Esophagus (tissue), 2 donors: ENCODE measurements at regions not wholly inside any gene's neighbourhood (a gene's known extent, or its start where the extent isn't known, plus 50 kb on each side); places are given as distances from the start of the nearest gene placed in this dataset.
"Not testable (repeated sequence)": the region's sequence is repeated elsewhere in the genome, so short reads cannot be mapped to it uniquely, and the experiment has no call there.

Experiments used
- H3K27ac ChIP-seq, 2 donors: one replicate each; pipeline ENCODE4 v1.5.1; 2013; ENCODE audit warnings: low read depth in 2 of 2, mild to moderate bottlenecking in 2 of 2, inconsistent platforms in 1 of 2, low read length in 1 of 2, moderate library complexity in 1 of 2
- H3K27me3 ChIP-seq, 2 donors: one replicate each; pipeline ENCODE4 v1.6.1; 2013; ENCODE audit warnings: low read length in 2 of 2, control low read depth in 1 of 2, mild to moderate bottlenecking in 1 of 2; ENCODE audit not compliant: insufficient read depth in 2 of 2, control insufficient read depth in 1 of 2
- H3K36me3 ChIP-seq, 2 donors: one replicate each; pipeline ENCODE4 v1.6.1; 2013; ENCODE audit warnings: low read length in 1 of 2; ENCODE audit not compliant: control insufficient read depth in 2 of 2, insufficient read depth in 2 of 2
- H3K4me1 ChIP-seq, 2 donors: one replicate each; pipeline ENCODE4 v1.6.1; 2013; ENCODE audit warnings: low read length in 1 of 2; ENCODE audit not compliant: control insufficient read depth in 2 of 2, insufficient read depth in 2 of 2
- H3K4me3 ChIP-seq, 2 donors: one replicate each; pipeline ENCODE4 v1.5.1; 2013; ENCODE audit warnings: low read length in 2 of 2, mild to moderate bottlenecking in 2 of 2, low read depth in 1 of 2, moderate library complexity in 1 of 2
- H3K9me3 ChIP-seq, 2 donors: one replicate each; pipeline ENCODE4 v1.6.1; 2013; ENCODE audit warnings: mild to moderate bottlenecking in 2 of 2, low read depth in 1 of 2, low read length in 1 of 2, moderate library complexity in 1 of 2; ENCODE audit not compliant: control insufficient read depth in 2 of 2, insufficient read depth in 1 of 2
- WGBS, 2 donors: extraction: QIAGEN DNeasy Blood & Tissue Kit; methylation state at CpG; one replicate each; pipeline ENCODE4 v1.1.7; 2013; 5-methylcytosine and 5-hydroxymethylcytosine counted together
- donor health status: healthy with polysubstance abuse.
- donor health status: Bipolar disorder and iron deficiency.

GRCh38 chr13:27348461-27348860 is 76.0 kb upstream of the GTF3A start:
- Histone ChIP-seq H3K4me1 (no peaks in the 10 kb centered on the region), H3K9me3 (peaks cover 0 to 3% of the 10 kb centered on the region in 2 donors), H3K27me3 (no peaks in the 10 kb centered on the region), H3K36me3 (no peaks in the 10 kb centered on the region), H3K4me3 (no peak overlapping the region), H3K27ac (no peak overlapping the region)
- WGBS, 2 donors = 57 to 61% methylated on average over 6 of the region's 6 CpGs

GRCh38 chr13:27349458-27349857 is 75.0 kb upstream of the GTF3A start:
- Histone ChIP-seq H3K4me3 (no peak overlapping the region), H3K9me3 (peaks cover 0 to 3% of the 10 kb centered on the region in 2 donors), H3K27me3 (no peaks in the 10 kb centered on the region), H3K36me3 (no peaks in the 10 kb centered on the region), H3K27ac (no peak overlapping the region), H3K4me1 (no peaks in the 10 kb centered on the region)
- 82% methylated on average over 3 of the region's 3 CpGs for WGBS, 2 donors

GRCh38 chr13:27350825-27351224 is 73.6 kb upstream of the GTF3A start:
- H3K4me3 ChIP-seq, H3K9me3 ChIP-seq, H3K27me3 ChIP-seq, H3K4me1 ChIP-seq, H3K27ac ChIP-seq, H3K36me3 ChIP-seq: not testable (repeated sequence)
- WGBS, 2 donors = 90 to 94% methylated on average over 6 of the region's 6 CpGs

GRCh38 chr13:27352698-27353097 is 71.7 kb upstream of the GTF3A start:
- Histone ChIP-seq H3K4me3 (no peak overlapping the region), H3K36me3 (no peaks in the 10 kb centered on the region), H3K27me3 (no peaks in the 10 kb centered on the region), H3K27ac (peak overlapping the region in 1 of 2 donors; percentile 56), H3K9me3 (peaks cover 0 to 3% of the 10 kb centered on the region in 2 donors), H3K4me1 (no peaks in the 10 kb centered on the region)
- WGBS, 2 donors = 72 to 75% methylated on average over 11 of the region's 11 CpGs

GRCh38 chr13:27353166-27353583 is 71.2 kb upstream of the GTF3A start:
- Histone ChIP-seq H3K36me3 (no peaks in the 10 kb centered on the region), H3K27ac (peak overlapping the region in 1 of 2 donors; percentile 56), H3K4me3 (no peak overlapping the region), H3K9me3 (peaks cover 0 to 3% of the 10 kb centered on the region in 2 donors), H3K4me1 (no peaks in the 10 kb centered on the region), H3K27me3 (no peaks in the 10 kb centered on the region)
- WGBS, 2 donors = 49 to 55% methylated on average over 9 of the region's 9 CpGs

- H3K9me3 ChIP-seq = peaks cover 0 to 3% of the 10 kb centered on the region in 2 donors
- H3K36me3 ChIP-seq = no peaks in the 10 kb centered on the region
- no peak overlapping the region for H3K4me3 ChIP-seq
- H3K4me1 ChIP-seq = no peaks in the 10 kb centered on the region
- 76 to 84% methylated on average over 3 of the region's 3 CpGs for WGBS, 2 donors
- H3K27ac ChIP-seq = no peak overlapping the region
- no peaks in the 10 kb centered on the region for H3K27me3 ChIP-seq
These were observed 70.7 kb upstream of the GTF3A start for GRCh38 chr13:27353708-27354107.

GRCh38 chr13:27354379-27354778 is 70.0 kb upstream of the GTF3A start:
- WGBS, 2 donors = 42 to 44% methylated on average over 3 of the region's 3 CpGs
- Histone ChIP-seq H3K9me3 (peaks cover 0 to 3% of the 10 kb centered on the region in 2 donors), H3K36me3 (no peaks in the 10 kb centered on the region), H3K4me3 (no peak overlapping the region), H3K27ac (no peak overlapping the region), H3K27me3 (no peaks in the 10 kb centered on the region), H3K4me1 (no peaks in the 10 kb centered on the region)

GRCh38 chr13:27355894-27356293 is 68.5 kb upstream of the GTF3A start:
- Histone ChIP-seq H3K9me3 (peaks cover 0 to 3% of the 10 kb centered on the region in 2 donors), H3K4me3 (no peak overlapping the region), H3K27me3 (no peaks in the 10 kb centered on the region), H3K4me1 (no peaks in the 10 kb centered on the region), H3K27ac (no peak overlapping the region), H3K36me3 (no peaks in the 10 kb centered on the region)
- 76 to 77% methylated on average over 7 of the region's 7 CpGs for WGBS, 2 donors

- Histone ChIP-seq H3K27ac (no peak overlapping the region), H3K4me1 (peaks cover 0 to 11% of the 10 kb centered on the region in 2 donors), H3K4me3 (no peak overlapping the region), H3K9me3 (no peaks in the 10 kb centered on the region), H3K36me3 (no peaks in the 10 kb centered on the region), H3K27me3 (no peaks in the 10 kb centered on the region)
- WGBS, 2 donors = 87 to 90% methylated on average over 6 of the region's 6 CpGs
These were observed 66.0 kb upstream of the GTF3A start for GRCh38 chr13:27358420-27358819.

GRCh38 chr13:27359199-27359821 is 65.1 kb upstream of the GTF3A start:
- Histone ChIP-seq H3K27me3 (no peaks in the 10 kb centered on the region), H3K4me1 (peaks cover 0 to 11% of the 10 kb centered on the region in 2 donors), H3K36me3 (no peaks in the 10 kb centered on the region), H3K27ac (no peak overlapping the region), H3K4me3 (no peak overlapping the region), H3K9me3 (no peaks in the 10 kb centered on the region)
- WGBS, 2 donors = 11 to 14% methylated on average over 6 of the region's 6 CpGs
